IPS-15b (cell line): ENCODE measurements at regions not wholly inside any gene's neighbourhood (a gene's known extent, or its start where the extent isn't known, plus 50 kb on each side); places are given as distances from the start of the nearest gene placed in this dataset.

Experiments
- H3K27me3 ChIP-seq: one replicate; pipeline ENCODE4 v1.6.1; 2013; ENCODE audit warnings: low read length; ENCODE audit not compliant: control insufficient read depth, insufficient read depth
- H3K36me3 ChIP-seq: one replicate; pipeline ENCODE4 v1.6.1; 2013; ENCODE audit warnings: low read length; ENCODE audit not compliant: control insufficient read depth, insufficient read depth
- H3K4me1 ChIP-seq: one replicate; pipeline ENCODE4 v1.6.1; 2013; ENCODE audit warnings: mild to moderate bottlenecking, low read length; ENCODE audit not compliant: control insufficient read depth, insufficient read depth
- H3K4me3 ChIP-seq: one replicate; pipeline ENCODE4 v1.5.1; 2013; ENCODE audit warnings: low read depth, low read length
- H3K9ac ChIP-seq: one replicate; pipeline ENCODE4 v1.6.1; 2013; ENCODE audit warnings: low read depth, mild to moderate bottlenecking, low read length
- H3K9me3 ChIP-seq: one replicate; pipeline ENCODE4 v1.6.1; 2013; ENCODE audit warnings: mild to moderate bottlenecking, low read length; ENCODE audit not compliant: control insufficient read depth, insufficient read depth

- Histone ChIP-seq H3K9me3 (no peaks in the 10 kb centered on the region), H3K27me3 (peaks cover 41% of the 10 kb centered on the region), H3K4me3 (no peak overlapping the region), H3K4me1 (peaks cover 6% of the 10 kb centered on the region), H3K9ac (no peak overlapping the region), H3K36me3 (no peaks in the 10 kb centered on the region)
These were observed 94.3 kb upstream of the BHLHE23 start for GRCh38 chr20:63100926-63101699.

DNA sequence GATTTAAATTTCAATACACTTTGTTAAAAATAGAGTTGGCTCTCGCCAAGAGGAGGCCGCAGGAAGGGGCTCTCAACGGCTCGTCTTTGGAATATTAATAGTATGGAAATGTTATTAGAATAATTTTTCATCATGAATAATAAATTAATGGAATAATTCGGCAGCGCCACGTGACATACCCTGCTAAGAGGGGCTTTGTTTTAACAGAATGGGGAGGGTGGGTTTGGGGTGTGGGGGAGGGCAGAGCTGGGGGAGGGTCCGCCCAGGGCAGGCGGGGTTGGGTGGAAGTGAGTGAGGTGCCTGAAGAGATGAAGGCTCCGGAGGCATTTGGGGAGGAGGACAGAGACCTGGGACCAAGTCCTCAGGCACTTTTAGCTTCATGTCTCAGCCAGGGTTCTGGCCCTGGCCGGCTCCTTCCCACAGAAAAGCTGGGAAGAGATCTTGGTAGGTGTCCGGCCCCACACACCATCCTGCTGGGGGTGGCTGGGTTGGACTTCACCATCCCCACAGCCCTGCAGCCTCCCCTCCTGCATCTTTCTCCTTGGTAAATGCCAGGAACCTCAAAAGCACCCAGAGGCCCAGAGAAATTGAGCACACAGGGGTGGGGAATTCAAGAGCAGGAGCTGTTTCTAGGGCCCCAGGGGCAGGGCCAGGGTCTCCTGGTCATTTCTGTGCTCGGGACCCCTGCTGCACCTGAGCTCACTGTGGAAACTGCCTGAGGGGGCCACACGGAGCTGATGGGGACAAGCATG, 93.6 kb upstream of the BHLHE23 start:
- H3K27me3 ChIP-seq, result peaks cover 41% of the 10 kb centered on the region

DNA sequence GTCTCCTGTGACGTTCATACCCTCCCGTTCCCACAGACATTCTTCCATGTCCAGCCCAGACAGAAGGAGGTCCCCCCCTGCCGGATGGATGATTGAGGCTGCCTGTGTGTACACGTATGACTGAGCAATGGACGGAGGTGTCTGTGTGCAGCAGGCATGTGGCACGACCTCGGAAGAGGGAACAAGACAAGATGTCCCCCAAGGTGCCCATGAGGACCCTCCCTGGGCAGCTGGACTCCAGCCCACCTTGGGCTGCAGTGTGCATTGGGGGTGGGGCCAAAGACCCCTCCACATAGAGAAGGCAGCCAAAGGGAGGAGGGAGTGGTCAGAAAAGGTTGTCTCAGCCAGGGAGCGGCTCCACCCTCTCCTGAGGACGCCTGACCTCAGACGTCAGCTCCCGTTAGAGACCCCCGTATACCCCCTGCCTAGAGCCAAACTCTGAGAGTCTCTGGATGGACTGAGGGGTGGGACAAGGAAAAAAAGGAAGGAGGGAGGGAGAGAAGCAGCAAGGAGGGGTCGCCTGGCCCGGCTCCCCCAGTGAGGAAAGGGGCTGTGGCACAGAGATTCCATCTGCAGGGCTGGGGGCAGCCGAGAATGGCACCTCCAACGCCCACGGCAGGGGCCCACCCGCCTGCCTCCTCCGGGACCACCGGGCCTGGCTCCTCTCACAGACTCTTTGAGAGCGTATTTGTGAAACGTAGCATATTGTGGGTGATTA, 92.9 kb upstream of the BHLHE23 start:
- H3K9ac ChIP-seq, result no peak overlapping the region
- no peaks in the 10 kb centered on the region for H3K9me3 ChIP-seq
- H3K36me3 ChIP-seq, result no peaks in the 10 kb centered on the region
- peaks cover 41% of the 10 kb centered on the region for H3K27me3 ChIP-seq
- H3K4me3 ChIP-seq, result peak overlapping the region; percentile 22
- peaks cover 6% of the 10 kb centered on the region for H3K4me1 ChIP-seq

More for the DNA sequence above, 93.6 kb upstream of the BHLHE23 start:
- H3K36me3 ChIP-seq, result no peaks in the 10 kb centered on the region
- no peak overlapping the region for H3K4me3 ChIP-seq
- no peaks in the 10 kb centered on the region for H3K9me3 ChIP-seq
- H3K9ac ChIP-seq, result no peak overlapping the region
- peaks cover 6% of the 10 kb centered on the region for H3K4me1 ChIP-seq

DNA sequence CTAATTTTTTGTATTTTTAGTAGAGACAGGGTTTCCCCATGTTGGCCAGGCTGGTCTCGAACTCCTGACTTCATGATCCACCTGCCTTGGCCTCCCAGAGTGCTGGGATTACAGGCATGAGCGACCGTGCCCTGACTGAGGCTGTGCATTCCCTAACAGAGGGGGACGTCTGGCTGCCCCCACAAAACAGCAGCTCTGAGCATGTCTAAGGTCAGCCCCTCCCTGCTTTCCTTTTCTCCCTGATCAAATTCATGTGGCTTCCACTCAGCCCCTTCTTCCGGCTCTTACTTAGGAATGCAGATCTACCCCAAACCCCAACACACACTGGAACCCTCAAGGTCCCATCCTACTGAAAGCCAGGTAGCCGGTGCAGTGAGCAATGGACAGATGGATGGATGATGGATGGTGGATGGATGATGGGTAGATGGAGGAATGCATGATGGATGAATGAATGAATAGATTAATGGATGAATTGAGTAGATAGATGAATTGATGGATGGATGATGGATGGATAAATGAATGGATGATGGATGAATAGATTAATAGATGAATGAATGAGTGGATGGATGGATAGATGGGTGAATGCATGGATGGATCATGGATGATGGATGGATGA, 91.5 kb upstream of the BHLHE23 start:
- Histone ChIP-seq H3K27me3 (peaks cover 41% of the 10 kb centered on the region), H3K9me3 (no peaks in the 10 kb centered on the region), H3K4me1 (peaks cover 6% of the 10 kb centered on the region), H3K9ac (no peak overlapping the region), H3K36me3 (no peaks in the 10 kb centered on the region), H3K4me3 (no peak overlapping the region)

DNA sequence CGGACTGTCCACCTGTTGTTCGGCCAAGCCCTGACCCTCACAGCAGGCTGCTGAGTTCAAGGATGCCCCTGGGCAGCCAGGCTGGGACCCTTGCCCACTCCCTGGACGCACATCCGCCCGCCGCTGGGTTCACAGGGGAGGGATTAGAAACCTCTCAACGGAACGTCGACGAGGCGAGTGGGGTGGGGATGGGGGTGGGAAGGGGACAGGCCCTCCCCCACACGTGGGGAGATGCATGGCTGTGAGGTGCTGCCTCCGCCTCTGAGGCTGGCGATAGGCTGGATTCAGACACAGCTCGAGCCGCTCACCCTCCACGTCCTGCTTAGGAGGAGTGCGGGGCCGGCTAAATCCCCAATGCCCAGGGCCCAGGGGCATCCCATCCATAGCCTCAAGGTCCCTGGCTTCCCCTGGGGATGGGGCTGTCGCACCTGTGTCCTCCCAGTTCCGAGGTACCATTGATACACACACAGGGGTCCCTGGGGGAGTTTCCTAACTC, 90.6 kb upstream of the BHLHE23 start:
- Histone ChIP-seq H3K36me3 (no peaks in the 10 kb centered on the region), H3K4me1 (peaks cover 6% of the 10 kb centered on the region), H3K4me3 (no peak overlapping the region), H3K9me3 (no peaks in the 10 kb centered on the region), H3K27me3 (peaks cover 35% of the 10 kb centered on the region), H3K9ac (no peak overlapping the region)

- Histone ChIP-seq H3K27me3 (peaks cover 30% of the 10 kb centered on the region), H3K9me3 (no peaks in the 10 kb centered on the region), H3K36me3 (no peaks in the 10 kb centered on the region), H3K9ac (no peak overlapping the region), H3K4me3 (no peak overlapping the region), H3K4me1 (peaks cover 6% of the 10 kb centered on the region)
These were observed 90.0 kb upstream of the BHLHE23 start for GRCh38 chr20:63096681-63097335.

DNA sequence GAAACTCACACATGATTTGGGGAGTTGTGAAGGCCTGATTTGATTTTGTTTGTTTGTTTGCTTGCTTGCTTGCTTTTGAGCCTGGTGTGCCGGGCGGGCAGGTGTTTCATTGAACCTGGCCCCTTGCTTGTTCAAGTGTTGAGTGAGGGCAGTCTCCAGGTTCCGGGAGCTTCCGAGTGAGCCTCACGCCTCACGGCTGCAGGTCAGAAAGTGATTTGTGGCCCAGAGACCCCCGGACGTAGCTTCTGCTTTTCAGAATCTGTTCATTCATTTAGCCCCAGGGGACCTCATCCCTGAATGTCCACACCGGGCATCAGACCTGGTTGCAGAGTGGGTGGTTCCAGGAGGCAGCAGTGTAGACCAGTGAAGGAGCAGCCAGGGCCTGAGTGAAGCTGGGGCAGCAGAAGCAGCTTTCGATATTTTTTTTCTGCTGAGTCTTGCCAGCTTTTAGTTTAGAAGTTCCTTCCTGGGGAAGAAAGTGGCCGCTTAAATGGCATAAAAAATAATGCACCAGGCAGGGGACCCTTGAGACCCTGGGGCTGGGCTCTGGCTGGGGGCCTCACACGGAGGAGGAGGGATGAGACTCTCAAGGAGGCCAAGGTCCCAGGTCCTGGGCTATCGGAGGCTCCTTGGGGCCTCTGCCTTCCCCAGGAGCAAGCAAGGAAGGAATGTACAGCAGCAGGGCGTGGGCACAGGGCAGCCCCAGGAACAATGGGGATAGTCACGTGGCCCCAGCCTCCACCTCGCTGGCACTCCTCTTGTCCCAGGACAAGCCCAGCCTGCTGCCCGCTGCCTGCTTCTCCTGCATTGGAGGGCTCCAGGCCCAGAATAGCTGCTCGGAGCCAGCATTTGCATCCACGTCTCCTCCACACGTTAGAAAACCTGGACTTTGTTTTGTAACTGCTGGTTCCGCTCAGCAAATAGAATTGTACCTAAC, 89.2 kb upstream of the BHLHE23 start:
- Histone ChIP-seq H3K9ac (no peak overlapping the region), H3K4me1 (peaks cover 6% of the 10 kb centered on the region), H3K27me3 (peaks cover 21% of the 10 kb centered on the region)

GRCh38 chr20:63094767-63095499, 88.2 kb upstream of the BHLHE23 start:
- H3K4me1 ChIP-seq, result peaks cover 6% of the 10 kb centered on the region
- peaks cover 14% of the 10 kb centered on the region for H3K27me3 ChIP-seq
- H3K9ac ChIP-seq, result no peak overlapping the region
- no peaks in the 10 kb centered on the region for H3K36me3 ChIP-seq
- no peaks in the 10 kb centered on the region for H3K9me3 ChIP-seq
- no peak overlapping the region for H3K4me3 ChIP-seq

More for the DNA sequence above, 89.2 kb upstream of the BHLHE23 start:
- Histone ChIP-seq H3K36me3 (no peaks in the 10 kb centered on the region), H3K9me3 (no peaks in the 10 kb centered on the region), H3K4me3 (no peak overlapping the region)

- Histone ChIP-seq H3K9ac (no peak overlapping the region), H3K36me3 (no peaks in the 10 kb centered on the region), H3K4me3 (no peak overlapping the region), H3K4me1 (no peaks in the 10 kb centered on the region), H3K27me3 (peaks cover 9% of the 10 kb centered on the region), H3K9me3 (no peaks in the 10 kb centered on the region)
These were observed 87.4 kb upstream of the BHLHE23 start for GRCh38 chr20:63093966-63094766.
